Right lobe of liver (tissue), 4 donors: ENCODE measurements at regions not wholly inside any gene's neighbourhood (a gene's known extent, or its start where the extent isn't known, plus 50 kb on each side); places are given as distances from the start of the nearest gene placed in this dataset.

ENCODE experiments used
- POLR2A ChIP-seq: fragments of 450-650 bp; IDR thresholded peaks from one replicate; pipeline ENCODE4 v1.6.1; 2017; ENCODE audit warnings: antibody characterized with exemption, mild to moderate bottlenecking
- TF ChIP-seq, protein P1 (sequence below), 4 donors: fragments of 200-600 bp in 3 of 4; fragments of 450-650 bp in 1 of 4; IDR thresholded peaks; one replicate each; pipeline versions ENCODE4 v1.5.1 to v1.8.0; 2016 to 2022; ENCODE audit warnings: antibody characterized with exemption in 4 of 4, mild to moderate bottlenecking in 2 of 4
- donor health status: DM: no; HTN: no; CAD: no.
- donor health status: DM: no; HTN: no; CAD: no.
- donor health status: DM: no; HTN: yes; CAD: no.

DNA sequence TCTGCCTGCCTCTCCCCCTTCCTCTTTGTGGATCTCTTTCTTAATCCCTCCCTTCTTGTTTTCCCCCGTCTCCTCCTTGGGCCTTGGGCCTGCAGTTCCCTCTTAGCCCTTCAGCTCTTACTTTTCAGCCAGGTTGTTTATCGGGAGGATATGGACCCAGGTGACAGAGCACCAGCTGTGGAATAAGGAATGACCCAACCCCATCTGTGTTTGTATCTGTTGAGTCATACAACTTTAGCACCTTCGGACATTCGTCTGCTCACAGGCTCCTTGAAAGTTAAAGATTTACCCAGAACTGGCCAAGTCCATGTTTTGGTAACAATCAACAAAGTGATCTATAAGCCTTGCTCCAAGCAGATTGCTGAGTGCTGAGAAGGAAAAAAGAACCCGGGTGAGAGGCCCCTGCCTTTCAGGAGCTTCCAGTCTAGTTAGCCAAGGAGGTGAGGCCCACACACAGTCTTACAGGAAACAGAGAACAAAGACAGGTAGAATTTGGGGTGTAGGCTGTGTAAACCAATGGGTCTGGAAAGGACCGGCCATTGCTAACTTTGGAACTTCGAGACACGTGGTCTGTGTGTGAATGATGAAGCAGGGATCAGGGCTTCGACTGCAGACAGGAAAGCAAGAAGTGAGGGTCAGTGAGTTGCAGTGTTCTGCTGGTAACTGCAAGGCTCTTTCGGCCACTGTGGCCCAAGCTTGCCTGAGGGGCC lies 66.7 kb upstream of the F3 start:
- TF ChIP-seq, protein P1, sequence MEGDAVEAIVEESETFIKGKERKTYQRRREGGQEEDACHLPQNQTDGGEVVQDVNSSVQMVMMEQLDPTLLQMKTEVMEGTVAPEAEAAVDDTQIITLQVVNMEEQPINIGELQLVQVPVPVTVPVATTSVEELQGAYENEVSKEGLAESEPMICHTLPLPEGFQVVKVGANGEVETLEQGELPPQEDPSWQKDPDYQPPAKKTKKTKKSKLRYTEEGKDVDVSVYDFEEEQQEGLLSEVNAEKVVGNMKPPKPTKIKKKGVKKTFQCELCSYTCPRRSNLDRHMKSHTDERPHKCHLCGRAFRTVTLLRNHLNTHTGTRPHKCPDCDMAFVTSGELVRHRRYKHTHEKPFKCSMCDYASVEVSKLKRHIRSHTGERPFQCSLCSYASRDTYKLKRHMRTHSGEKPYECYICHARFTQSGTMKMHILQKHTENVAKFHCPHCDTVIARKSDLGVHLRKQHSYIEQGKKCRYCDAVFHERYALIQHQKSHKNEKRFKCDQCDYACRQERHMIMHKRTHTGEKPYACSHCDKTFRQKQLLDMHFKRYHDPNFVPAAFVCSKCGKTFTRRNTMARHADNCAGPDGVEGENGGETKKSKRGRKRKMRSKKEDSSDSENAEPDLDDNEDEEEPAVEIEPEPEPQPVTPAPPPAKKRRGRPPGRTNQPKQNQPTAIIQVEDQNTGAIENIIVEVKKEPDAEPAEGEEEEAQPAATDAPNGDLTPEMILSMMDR (IDR thresholded peaks at IDR 0.05), result no peak
- no peak for TF ChIP-seq POLR2A
